AG10803 (cell line): ENCODE measurements at regions not wholly inside any gene's neighbourhood (a gene's known extent, or its start where the extent isn't known, plus 50 kb on each side); places are given as distances from the start of the nearest gene placed in this dataset.

Experiments
- DNase-seq: peaks from one replicate; pipeline ENCODE4 v3.0.0; 2010; ENCODE audit warnings: low read depth
- H3K4me3 ChIP-seq: 2 replicates; pipeline ENCODE4 v1.5.1; 2011; ENCODE audit warnings: mild to moderate bottlenecking, low read length, control low read depth
- TF ChIP-seq, protein P1 (sequence below): conservative IDR thresholded peaks from 2 replicates; pipeline ENCODE4 v1.5.1; 2011; ENCODE audit warnings: mild to moderate bottlenecking, low read length, control low read depth, inconsistent platforms

DNA sequence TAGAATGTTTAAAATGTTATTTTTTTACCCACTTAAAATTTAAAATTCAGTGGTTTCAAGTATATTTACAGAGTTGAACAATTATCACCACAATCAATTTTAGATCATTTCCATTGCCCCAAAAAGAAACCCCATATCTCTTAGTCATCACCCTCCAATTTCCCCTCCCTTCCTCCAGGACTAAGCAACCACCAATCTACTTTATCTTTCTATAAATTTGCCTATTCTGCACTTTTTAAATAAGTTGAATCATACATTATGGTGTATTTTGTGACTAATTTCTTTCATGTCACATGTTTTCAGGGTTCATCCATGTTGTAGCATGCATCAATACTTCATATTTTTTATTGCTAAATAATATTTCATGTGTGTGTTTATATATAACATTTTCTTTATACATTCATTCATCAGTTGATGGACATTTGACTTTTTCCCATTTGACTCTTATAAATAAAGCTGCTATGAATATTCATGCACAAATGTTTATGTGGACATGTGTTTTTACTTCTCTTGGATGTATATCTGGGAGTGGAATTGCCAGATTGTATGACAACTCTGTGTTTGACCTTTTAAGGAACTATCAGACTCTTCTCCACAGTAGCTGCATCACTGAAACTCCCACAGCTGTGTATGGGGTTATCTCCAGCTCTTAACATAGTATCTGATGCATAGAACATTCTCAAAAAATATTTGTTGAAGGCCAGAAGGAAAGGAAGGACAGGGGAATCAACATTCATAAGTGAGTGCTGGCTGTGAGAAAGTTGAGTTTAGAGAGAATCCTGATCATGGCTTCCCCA, 107.8 kb upstream of the OXGR1 start:
- H3K4me3 ChIP-seq, result no peak overlapping the region
- TF ChIP-seq, protein P1, sequence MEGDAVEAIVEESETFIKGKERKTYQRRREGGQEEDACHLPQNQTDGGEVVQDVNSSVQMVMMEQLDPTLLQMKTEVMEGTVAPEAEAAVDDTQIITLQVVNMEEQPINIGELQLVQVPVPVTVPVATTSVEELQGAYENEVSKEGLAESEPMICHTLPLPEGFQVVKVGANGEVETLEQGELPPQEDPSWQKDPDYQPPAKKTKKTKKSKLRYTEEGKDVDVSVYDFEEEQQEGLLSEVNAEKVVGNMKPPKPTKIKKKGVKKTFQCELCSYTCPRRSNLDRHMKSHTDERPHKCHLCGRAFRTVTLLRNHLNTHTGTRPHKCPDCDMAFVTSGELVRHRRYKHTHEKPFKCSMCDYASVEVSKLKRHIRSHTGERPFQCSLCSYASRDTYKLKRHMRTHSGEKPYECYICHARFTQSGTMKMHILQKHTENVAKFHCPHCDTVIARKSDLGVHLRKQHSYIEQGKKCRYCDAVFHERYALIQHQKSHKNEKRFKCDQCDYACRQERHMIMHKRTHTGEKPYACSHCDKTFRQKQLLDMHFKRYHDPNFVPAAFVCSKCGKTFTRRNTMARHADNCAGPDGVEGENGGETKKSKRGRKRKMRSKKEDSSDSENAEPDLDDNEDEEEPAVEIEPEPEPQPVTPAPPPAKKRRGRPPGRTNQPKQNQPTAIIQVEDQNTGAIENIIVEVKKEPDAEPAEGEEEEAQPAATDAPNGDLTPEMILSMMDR, result no peak
- no peak for DNase-seq

DNA sequence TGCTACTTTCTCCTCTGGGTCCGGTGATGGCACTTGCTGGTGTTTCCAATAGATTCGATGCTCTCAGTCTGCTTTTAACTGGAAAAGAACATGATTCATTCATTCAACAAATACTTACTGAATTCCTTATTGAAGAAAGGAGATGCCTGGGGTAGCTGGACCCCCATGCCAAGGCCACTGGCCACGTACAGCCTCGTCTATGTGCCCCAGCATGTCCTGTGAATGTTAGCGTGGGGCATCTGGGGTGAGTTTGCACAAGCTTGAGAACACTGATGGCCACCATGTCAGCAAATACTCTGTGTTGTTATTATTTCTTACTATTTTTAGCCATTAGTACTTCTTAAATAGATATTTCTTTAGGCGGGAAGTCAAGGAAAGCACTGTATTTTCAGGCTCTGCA, 112.0 kb upstream of the OXGR1 start:
- DNase-seq, result no peak
- H3K4me3 ChIP-seq, result no peak overlapping the region
- TF ChIP-seq, protein P1, result no peak

DNA sequence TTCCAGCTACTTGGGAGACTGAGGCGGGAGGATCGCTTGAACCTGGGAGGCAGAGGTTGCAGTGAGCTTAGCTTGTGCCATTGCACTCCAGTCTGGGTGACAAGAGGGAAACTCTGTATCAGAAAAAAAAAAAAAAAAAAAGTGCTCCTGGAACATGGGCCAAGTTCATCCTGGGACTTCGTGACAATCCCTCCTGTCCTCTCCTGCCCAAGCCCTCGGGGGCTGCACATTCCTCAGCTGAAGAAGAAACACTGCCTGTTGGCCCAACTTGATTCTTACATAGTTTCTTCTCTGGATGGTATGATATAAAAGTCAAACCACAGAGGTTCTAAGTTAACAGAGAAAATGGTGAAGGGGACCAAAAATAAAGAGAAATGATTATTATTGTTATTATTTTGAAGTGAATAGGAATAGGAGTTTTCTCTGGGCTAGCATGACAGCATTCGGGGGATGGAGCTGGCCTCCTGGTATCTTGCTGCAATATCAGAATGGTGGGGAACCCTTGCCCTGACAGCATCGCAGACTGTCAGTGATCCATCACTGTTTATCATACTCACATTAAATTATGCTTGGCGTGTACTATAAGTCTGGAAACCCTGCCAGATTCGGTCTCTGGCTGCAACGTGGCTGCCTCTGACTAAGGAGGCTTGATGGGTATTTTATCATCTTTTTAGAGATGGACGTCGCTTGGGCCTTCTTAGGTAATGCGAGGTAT, 113.7 kb upstream of the OXGR1 start:
- H3K4me3 ChIP-seq, result no peak overlapping the region
- TF ChIP-seq, protein P1, result no peak
- DNase-seq, result no peak

- DNase-seq, result peak; percentile 13
- TF ChIP-seq, protein P1, result no peak
- H3K4me3 ChIP-seq, result no peak overlapping the region
These were observed 113.6 kb upstream of the MBNL2 start for GRCh38 chr13:97108530-97108900.

DNA sequence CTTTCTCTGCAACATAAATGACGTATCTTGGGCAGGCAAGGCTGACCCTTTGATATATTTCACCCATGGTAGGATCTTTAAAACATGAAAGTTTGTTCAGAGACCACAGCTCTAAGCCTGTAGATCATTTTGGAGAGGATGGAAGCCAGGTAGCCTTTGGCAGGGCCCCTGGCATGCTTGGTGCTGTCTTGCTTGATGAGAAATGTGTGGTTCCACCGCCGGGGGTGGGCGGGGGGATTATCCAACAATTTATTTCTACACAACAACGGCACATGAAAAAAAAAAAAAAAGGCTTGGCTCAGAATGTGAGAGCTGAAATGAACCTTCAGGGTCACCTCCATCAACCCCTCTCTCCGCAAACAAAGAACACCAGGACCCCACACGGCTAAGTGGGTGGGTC, 112.9 kb upstream of the MBNL2 start:
- no peak overlapping the region for H3K4me3 ChIP-seq
- DNase-seq, result no peak
- TF ChIP-seq, protein P1, result no peak

GRCh38 chr13:97109841-97110492, 112.2 kb upstream of the MBNL2 start:
- TF ChIP-seq, protein P1, result peak; percentile 76
- peak overlapping the region; percentile 35 for H3K4me3 ChIP-seq
- peak; percentile 87 for DNase-seq
